ENCODE measurements at regions not wholly inside any gene's neighbourhood (a gene's known extent, or its start where the extent isn't known, plus 50 kb on each side); places are given as distances from the start of the nearest gene placed in this dataset.

- Histone ChIP-seq H3K4me3 (no peak overlapping the region), H3K27ac (no peak overlapping the region), H3K36me3 (no peaks in the 10 kb centered on the region), H3K27me3 (no peaks in the 10 kb centered on the region), H3K4me1 (no peaks in the 10 kb centered on the region), H3K9me3 (no peaks in the 10 kb centered on the region)
- no peak for DNase-seq
- WGBS, 2 donors (ENCODE audit: low coverage in 1 of 2): 50% methylated on average over 2 of the region's 2 CpGs
- no peak for TF ChIP-seq POLR2A (IDR thresholded peaks at IDR 0.05)
- TF ChIP-seq POLR2AphosphoS5 (IDR thresholded peaks at IDR 0.05): no peak
- no peak for TF ChIP-seq CTCF (IDR thresholded peaks at IDR 0.05)
- TF ChIP-seq EP300 (IDR thresholded peaks at IDR 0.05; ENCODE audit: low read depth): no peak
- intact Hi-C loops (cut with DNase I; ENCODE audit: low total_unique reads) (no loop called here), in situ Hi-C loops (cut with MboI; ENCODE audit: low pct_ligation_motif_present in 1 of 4, low pct_unique_long_range_greater_than_20kb in 1 of 4, low sequenced_read_pairs in 3 of 4) (no loop called here)
Observed at GRCh38 chr4:81621490-81621889, 149.8 kb upstream of the RASGEF1B start.

GRCh38 chr4:81620442-81620841 lies 148.7 kb upstream of the RASGEF1B start:
- DNase-seq: no peak
- in situ Hi-C loops (cut with MboI; ENCODE audit: low pct_ligation_motif_present in 1 of 4, low pct_unique_long_range_greater_than_20kb in 1 of 4, low sequenced_read_pairs in 3 of 4): no loop called here
- Histone ChIP-seq H3K27me3 (no peaks in the 10 kb centered on the region), H3K4me3 (no peak overlapping the region), H3K27ac (no peak overlapping the region), H3K9me3 (no peaks in the 10 kb centered on the region), H3K36me3 (no peaks in the 10 kb centered on the region), H3K4me1 (no peaks in the 10 kb centered on the region)
- intact Hi-C loops (cut with DNase I; ENCODE audit: low total_unique reads): no loop called here
- WGBS, 2 donors (ENCODE audit: low coverage in 1 of 2): 85% methylated on average over 1 of the region's 1 CpG; no CpG with 5 or more reads in 1 of the 2 donors
- TF ChIP-seq CTCF (IDR thresholded peaks at IDR 0.05) (no peak), POLR2AphosphoS5 (IDR thresholded peaks at IDR 0.05) (no peak), EP300 (IDR thresholded peaks at IDR 0.05; ENCODE audit: low read depth) (no peak), POLR2A (IDR thresholded peaks at IDR 0.05) (no peak)

- DNase-seq: no peak
- Histone ChIP-seq H3K4me3 (no peak overlapping the region), H3K36me3 (no peaks in the 10 kb centered on the region), H3K27ac (no peak overlapping the region), H3K9me3 (no peaks in the 10 kb centered on the region), H3K4me1 (no peaks in the 10 kb centered on the region), H3K27me3 (no peaks in the 10 kb centered on the region)
- WGBS, 2 donors (ENCODE audit: low coverage in 1 of 2): 33 to 46% methylated on average over 1 of the region's 1 CpG
- intact Hi-C loops (cut with DNase I; ENCODE audit: low total_unique reads): no loop called here
- in situ Hi-C loops (cut with MboI; ENCODE audit: low pct_ligation_motif_present in 1 of 4, low pct_unique_long_range_greater_than_20kb in 1 of 4, low sequenced_read_pairs in 3 of 4): no loop called here
- TF ChIP-seq CTCF (IDR thresholded peaks at IDR 0.05): no peak
- TF ChIP-seq POLR2A (IDR thresholded peaks at IDR 0.05): no peak
- no peak for TF ChIP-seq EP300 (IDR thresholded peaks at IDR 0.05; ENCODE audit: low read depth)
Observed at GRCh38 chr4:81617545-81617944, 145.8 kb upstream of the RASGEF1B start.

GRCh38 chr4:81611221-81611620 lies 139.5 kb upstream of the RASGEF1B start:
- Histone ChIP-seq H3K27ac (no peak overlapping the region), H3K36me3 (no peaks in the 10 kb centered on the region), H3K27me3 (no peaks in the 10 kb centered on the region), H3K9me3 (no peaks in the 10 kb centered on the region), H3K4me3 (no peak overlapping the region), H3K4me1 (peaks cover 0 to 12% (median 3%) of the 10 kb centered on the region in 4 donors)
- no peak for TF ChIP-seq POLR2A (IDR thresholded peaks at IDR 0.05)
- no peak for TF ChIP-seq CTCF (IDR thresholded peaks at IDR 0.05)
- TF ChIP-seq EP300 (IDR thresholded peaks at IDR 0.05; ENCODE audit: low read depth): no peak
- no peak for TF ChIP-seq POLR2AphosphoS5 (IDR thresholded peaks at IDR 0.05)
- intact Hi-C loops (cut with DNase I; ENCODE audit: low total_unique reads): no loop called here
- in situ Hi-C loops (cut with MboI; ENCODE audit: low pct_ligation_motif_present in 1 of 4, low pct_unique_long_range_greater_than_20kb in 1 of 4, low sequenced_read_pairs in 3 of 4): no loop called here
- DNase-seq: no peak
- 88% methylated on average over 3 of the region's 3 CpGs for WGBS, 2 donors (ENCODE audit: low coverage in 1 of 2)

All from transverse colon (tissue), 4 donors.